ENCODE measurements at regions not wholly inside any gene's neighbourhood (a gene's known extent, or its start where the extent isn't known, plus 50 kb on each side); places are given as distances from the start of the nearest gene placed in this dataset.

DNA sequence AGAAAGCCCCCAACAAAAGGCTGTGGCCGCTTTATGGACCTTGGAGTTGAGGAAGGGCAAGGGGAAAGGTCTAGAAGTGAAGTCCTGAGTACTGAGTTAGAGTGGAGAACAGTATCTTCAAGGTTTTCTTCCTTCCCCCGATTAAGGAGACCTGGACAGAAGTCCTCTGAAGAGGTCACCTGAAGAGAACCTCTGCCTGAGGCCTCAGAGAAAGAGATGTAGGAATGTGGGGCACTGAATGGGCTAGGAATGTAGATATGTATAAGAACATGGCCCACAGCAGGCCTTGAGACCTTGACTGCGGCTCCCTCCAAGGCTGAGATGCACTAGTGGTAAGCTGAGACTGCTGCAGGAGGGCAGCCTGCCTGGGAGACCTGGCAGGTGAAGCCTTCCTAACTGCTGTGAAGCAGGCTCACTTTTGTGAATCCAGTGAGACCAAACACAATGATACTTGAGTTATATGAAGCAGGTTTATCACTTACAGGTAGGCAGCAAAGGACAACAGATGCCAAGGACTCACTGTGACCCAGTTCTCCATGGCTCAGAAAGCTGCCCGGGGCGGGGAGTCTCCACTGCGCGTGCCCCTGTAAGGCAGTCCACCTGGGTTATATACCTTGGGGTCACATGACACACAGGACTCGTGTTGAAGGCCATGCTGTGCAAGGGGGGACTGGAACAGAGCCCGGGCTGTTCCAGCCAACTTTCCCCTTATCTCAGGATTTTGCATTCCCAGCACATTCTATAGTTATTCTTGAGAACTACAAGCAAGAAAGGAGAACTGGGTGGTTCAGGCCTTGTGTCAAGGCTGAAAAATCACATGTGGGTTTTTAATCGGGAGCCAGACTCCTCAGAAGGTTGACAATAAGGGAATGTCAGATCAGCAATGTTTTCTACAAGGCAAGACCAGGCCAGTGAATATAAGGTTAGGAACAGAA lies 78.8 kb upstream of the PPM1J start:
- intact Hi-C loops (cut with DNase I, micrococcal nuclease): no loop called here
- ATAC-seq (no peak), DNase-seq (no peak)

GRCh38 chr1:112791723-112792104 lies 76.6 kb upstream of the PPM1J start:
- DNase-seq: no peak
- intact Hi-C loops (cut with DNase I, micrococcal nuclease): no loop called here

DNA sequence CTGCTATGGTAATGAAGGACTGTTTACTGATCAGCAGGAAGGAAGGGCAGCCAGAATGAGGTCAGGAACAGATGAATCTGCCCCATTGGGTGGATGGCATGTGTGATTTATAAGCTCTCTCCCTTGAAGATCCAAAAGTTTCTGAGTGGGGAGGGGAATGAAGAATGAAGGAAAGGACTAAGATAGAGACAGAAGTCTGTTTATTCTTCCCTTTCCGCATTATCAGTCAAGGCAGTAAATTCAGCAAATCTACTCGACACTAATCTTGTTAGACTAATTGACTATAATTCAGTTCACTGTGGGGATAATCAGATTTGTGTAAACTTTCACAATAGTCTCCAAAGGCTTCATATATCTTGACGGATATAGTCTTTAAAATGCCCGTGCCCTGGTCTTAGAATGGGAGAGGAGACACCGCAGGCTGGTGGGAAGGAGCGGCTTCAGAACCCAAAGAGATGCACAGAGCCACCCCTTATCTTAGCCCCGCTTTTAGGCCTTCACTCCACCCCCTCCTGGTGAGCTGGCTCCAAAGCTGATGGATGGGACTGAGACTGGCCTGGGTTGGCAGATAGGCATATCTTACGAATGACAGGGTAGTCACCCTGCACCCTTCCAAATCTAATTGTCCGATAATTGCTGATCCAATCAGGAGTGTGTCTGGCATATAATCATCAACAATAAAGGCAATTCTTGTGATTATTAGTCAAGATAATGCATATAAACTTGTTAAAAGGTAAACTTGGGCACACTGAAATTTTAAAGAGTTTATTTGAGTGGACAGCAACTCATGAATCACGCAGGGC lies 76.0 kb upstream of the PPM1J start:
- ATAC-seq (no peak), DNase-seq (no peak)
- intact Hi-C loops (cut with DNase I, micrococcal nuclease): no loop called here

More at GRCh38 chr1:112791723-112792104, 76.6 kb upstream of the PPM1J start:
- ATAC-seq: no peak

DNA sequence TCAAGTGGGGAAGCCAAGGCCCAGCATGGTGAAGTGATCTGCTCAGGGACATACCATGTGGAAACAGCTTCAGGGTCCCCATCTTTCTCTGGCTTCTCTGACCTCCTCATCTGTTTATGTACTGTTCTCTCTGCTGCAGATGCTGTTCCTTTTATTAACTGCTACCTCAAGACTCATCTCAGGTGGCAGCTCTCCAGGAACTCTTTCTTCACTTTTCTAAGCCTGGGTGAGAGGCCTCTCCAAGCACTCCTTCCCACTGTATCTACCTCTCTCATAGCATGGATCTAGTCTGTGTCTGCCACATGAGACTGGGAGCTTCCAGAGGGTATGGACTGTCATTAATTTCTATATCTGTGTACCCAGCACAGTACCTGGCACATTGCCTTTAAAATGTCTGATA lies 73.4 kb upstream of the PPM1J start:
- no peak for ATAC-seq
- intact Hi-C loops (cut with DNase I, micrococcal nuclease): no loop called here

GRCh38 chr1:112788054-112788453 lies 72.9 kb upstream of the PPM1J start:
- DNase-seq (no peak), ATAC-seq (no peak)
- intact Hi-C loops (cut with DNase I, micrococcal nuclease): no loop called here

More for the DNA sequence above, 73.4 kb upstream of the PPM1J start:
- no peak for DNase-seq

- intact Hi-C loops (cut with DNase I, micrococcal nuclease): no loop called here
- no peak for ATAC-seq
- DNase-seq: no peak
These were observed 67.9 kb upstream of the PPM1J start for GRCh38 chr1:112783059-112783458.

- intact Hi-C loops (cut with DNase I, micrococcal nuclease): no loop called here
- DNase-seq: no peak
- no peak for ATAC-seq
These were observed 64.8 kb upstream of the PPM1J start for GRCh38 chr1:112779665-112780526.

GRCh38 chr1:112778137-112778536 lies 63.0 kb upstream of the PPM1J start:
- no peak for DNase-seq
- intact Hi-C loops (cut with DNase I, micrococcal nuclease): no loop called here
- no peak for ATAC-seq

GRCh38 chr1:112776688-112777087 lies 61.6 kb upstream of the PPM1J start:
- DNase-seq (no peak), ATAC-seq (no peak)
- intact Hi-C loops (cut with DNase I, micrococcal nuclease): no loop called here

GRCh38 chr1:112772781-112773180 lies 57.6 kb upstream of the PPM1J start:
- intact Hi-C loops (cut with DNase I, micrococcal nuclease): no loop called here
- ATAC-seq: no peak
- no peak for DNase-seq

- ATAC-seq (no peak), DNase-seq (no peak)
- intact Hi-C loops (cut with DNase I, micrococcal nuclease): no loop called here
These were observed 55.6 kb upstream of the PPM1J start for GRCh38 chr1:112770724-112771123.

DNA sequence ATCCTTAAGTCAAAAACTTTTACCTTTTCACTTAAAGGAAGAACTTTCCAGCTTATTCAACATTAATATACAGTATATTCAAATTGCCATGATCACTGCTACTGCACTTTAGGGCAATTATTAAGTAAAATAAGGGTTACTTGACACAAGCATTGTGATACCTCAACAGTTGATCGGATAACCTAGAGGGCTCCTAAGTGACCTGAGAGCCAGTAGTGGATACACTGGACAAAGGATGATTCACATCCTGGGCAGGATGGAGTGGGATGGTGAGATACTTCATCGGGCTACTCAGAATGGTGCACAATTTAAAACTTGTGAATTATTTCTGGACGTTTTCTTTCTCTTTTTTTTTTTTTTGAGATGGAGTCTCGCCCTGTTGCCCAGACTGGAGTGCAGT lies 54.5 kb upstream of the PPM1J start:
- ATAC-seq: no peak
- no peak for DNase-seq
- intact Hi-C loops (cut with DNase I, micrococcal nuclease): no loop called here

GRCh38 chr1:112767646-112768045 lies 52.5 kb upstream of the PPM1J start:
- intact Hi-C loops (cut with DNase I, micrococcal nuclease): no loop called here
- ATAC-seq (no peak), DNase-seq (no peak)
